Right atrium auricular region (tissue), 2 donors: ENCODE measurements at regions not wholly inside any gene's neighbourhood (a gene's known extent, or its start where the extent isn't known, plus 50 kb on each side); places are given as distances from the start of the nearest gene placed in this dataset.

ENCODE experiments used
- DNase-seq: peaks from one replicate; pipeline ENCODE4 v3.0.0-alpha.2; 2019; ENCODE audit warnings: low spot score
- H3K27ac ChIP-seq, 2 donors: fragments of 200-600 bp; sonication (generic); 1 replicate in 1 of 2; 2 replicates in 1 of 2; pipeline ENCODE4 v1.5.1; 2016 to 2019
- H3K27me3 ChIP-seq, 2 donors: fragments of 200-600 bp; sonication (generic); one replicate each; pipeline versions ENCODE4 v1.5.1 to v1.6.0; 2017 to 2019
- H3K36me3 ChIP-seq: fragments of 200-600 bp; sonication (generic); one replicate; pipeline ENCODE4 v1.5.1; 2016
- H3K4me1 ChIP-seq, 2 donors: fragments of 200-600 bp; sonication (generic); one replicate each; pipeline versions ENCODE4 v1.5.1 to v1.6.0; 2017 to 2019
- H3K4me3 ChIP-seq, 2 donors: fragments of 200-600 bp; sonication (generic); 1 replicate in 1 of 2; 2 replicates in 1 of 2; pipeline ENCODE4 v1.5.1; 2017 to 2019; ENCODE audit warnings: mild to moderate bottlenecking in 1 of 2, moderate library complexity in 1 of 2
- H3K9me3 ChIP-seq, 2 donors: fragments of 200-600 bp; sonication (generic); one replicate each; pipeline ENCODE4 v1.5.1; 2019
- TF ChIP-seq, protein P1 (sequence below), 2 donors: fragments of 200-600 bp; sonication (generic); IDR thresholded peaks; one replicate each; pipeline ENCODE4 v1.5.1; 2019; ENCODE audit warnings: antibody characterized with exemption in 2 of 2

DNA sequence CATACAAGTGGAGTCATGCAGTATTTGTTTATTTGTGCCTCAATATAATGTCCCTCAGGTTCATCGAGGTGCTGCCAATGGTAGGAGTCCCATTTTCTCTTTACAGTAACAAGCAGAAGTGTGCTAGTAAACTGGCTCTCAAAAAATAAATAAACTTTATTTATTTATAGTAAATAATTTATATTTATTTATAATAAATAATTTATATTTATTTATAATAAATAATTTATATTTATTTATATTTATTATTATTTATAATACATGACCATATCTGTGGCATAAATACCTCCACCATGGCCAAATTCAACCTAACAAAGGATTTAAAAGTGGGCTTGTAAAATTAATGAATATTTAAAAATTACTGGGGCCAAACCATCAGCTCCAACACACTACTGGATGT lies 464.9 kb upstream of the NWD2 start:
- Histone ChIP-seq H3K27me3 (no peaks in the 10 kb centered on the region), H3K9me3 (no peaks in the 10 kb centered on the region), H3K27ac (no peak overlapping the region), H3K36me3 (no peaks in the 10 kb centered on the region), H3K4me1 (no peaks in the 10 kb centered on the region), H3K4me3 (no peak overlapping the region)
- no peak for DNase-seq
- TF ChIP-seq, protein P1, sequence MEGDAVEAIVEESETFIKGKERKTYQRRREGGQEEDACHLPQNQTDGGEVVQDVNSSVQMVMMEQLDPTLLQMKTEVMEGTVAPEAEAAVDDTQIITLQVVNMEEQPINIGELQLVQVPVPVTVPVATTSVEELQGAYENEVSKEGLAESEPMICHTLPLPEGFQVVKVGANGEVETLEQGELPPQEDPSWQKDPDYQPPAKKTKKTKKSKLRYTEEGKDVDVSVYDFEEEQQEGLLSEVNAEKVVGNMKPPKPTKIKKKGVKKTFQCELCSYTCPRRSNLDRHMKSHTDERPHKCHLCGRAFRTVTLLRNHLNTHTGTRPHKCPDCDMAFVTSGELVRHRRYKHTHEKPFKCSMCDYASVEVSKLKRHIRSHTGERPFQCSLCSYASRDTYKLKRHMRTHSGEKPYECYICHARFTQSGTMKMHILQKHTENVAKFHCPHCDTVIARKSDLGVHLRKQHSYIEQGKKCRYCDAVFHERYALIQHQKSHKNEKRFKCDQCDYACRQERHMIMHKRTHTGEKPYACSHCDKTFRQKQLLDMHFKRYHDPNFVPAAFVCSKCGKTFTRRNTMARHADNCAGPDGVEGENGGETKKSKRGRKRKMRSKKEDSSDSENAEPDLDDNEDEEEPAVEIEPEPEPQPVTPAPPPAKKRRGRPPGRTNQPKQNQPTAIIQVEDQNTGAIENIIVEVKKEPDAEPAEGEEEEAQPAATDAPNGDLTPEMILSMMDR (IDR thresholded peaks at IDR 0.05) = no peak

- Histone ChIP-seq H3K9me3 (no peaks in the 10 kb centered on the region), H3K27ac (no peak overlapping the region), H3K36me3 (no peaks in the 10 kb centered on the region), H3K27me3 (no peaks in the 10 kb centered on the region), H3K4me3 (no peak overlapping the region), H3K4me1 (no peaks in the 10 kb centered on the region)
- TF ChIP-seq, protein P1 (IDR thresholded peaks at IDR 0.05) = no peak
- no peak for DNase-seq
Observed at GRCh38 chr4:36785973-36786372, 458.6 kb upstream of the NWD2 start.

DNA sequence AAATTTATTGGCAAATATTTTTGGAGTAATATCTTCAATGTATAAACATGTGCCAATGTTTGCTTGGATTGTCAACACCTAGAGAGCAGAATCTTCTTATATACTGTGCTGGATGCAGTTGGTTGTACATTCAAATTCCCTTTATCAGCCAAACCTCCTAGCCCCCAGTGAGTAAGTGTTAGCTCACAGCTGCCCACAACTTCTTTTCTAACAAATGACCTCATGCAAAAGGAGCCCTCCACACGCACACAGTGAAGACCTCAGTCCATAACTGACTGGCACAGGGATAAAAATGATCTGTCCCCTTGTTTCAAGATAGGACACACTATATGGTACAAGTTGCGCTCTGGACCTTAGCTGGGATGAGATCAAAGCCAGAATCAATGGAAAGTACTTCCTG lies 458.0 kb upstream of the NWD2 start:
- Histone ChIP-seq H3K27me3 (no peaks in the 10 kb centered on the region), H3K4me3 (no peak overlapping the region), H3K36me3 (no peaks in the 10 kb centered on the region), H3K9me3 (no peaks in the 10 kb centered on the region), H3K27ac (no peak overlapping the region), H3K4me1 (no peaks in the 10 kb centered on the region)
- DNase-seq = no peak
- TF ChIP-seq, protein P1 (IDR thresholded peaks at IDR 0.05) = no peak

GRCh38 chr4:36794716-36795115 lies 449.8 kb upstream of the NWD2 start:
- Histone ChIP-seq H3K4me1 (no peaks in the 10 kb centered on the region), H3K9me3 (no peaks in the 10 kb centered on the region), H3K27me3 (no peaks in the 10 kb centered on the region), H3K36me3 (no peaks in the 10 kb centered on the region), H3K27ac (no peak overlapping the region), H3K4me3 (no peak overlapping the region)
- TF ChIP-seq, protein P1 (IDR thresholded peaks at IDR 0.05) = no peak
- no peak for DNase-seq

GRCh38 chr4:36812149-36812548 lies 432.4 kb upstream of the NWD2 start:
- no peaks in the 10 kb centered on the region for H3K9me3 ChIP-seq
- H3K27me3 ChIP-seq = no peaks in the 10 kb centered on the region
- H3K4me3 ChIP-seq = no peak overlapping the region
- no peaks in the 10 kb centered on the region for H3K36me3 ChIP-seq
- DNase-seq = no peak
- no peaks in the 10 kb centered on the region for H3K4me1 ChIP-seq
- no peak overlapping the region for H3K27ac ChIP-seq
- TF ChIP-seq, protein P1 (IDR thresholded peaks at IDR 0.05) = no peak

DNA sequence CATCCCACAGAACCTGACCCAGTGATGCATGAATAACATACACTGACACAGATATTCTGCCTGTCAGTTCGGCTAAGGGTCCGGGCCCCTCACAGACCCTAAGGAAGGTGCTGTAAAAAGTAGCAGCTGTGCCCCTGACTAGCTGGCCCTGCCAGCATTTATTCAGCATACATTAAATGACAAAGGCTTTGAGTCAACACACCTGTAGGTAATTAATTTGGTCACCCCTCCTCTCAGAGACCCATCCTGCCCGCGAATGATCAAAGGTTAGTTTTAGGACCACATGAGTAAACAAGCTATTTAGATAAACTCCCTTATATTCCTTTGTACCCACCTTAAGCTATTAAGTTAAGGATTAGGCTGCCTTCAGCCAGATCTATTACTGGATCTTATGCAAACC lies 429.0 kb upstream of the NWD2 start:
- Histone ChIP-seq H3K9me3 (no peaks in the 10 kb centered on the region), H3K27ac (no peak overlapping the region), H3K4me3 (no peak overlapping the region), H3K27me3 (no peaks in the 10 kb centered on the region), H3K4me1 (no peaks in the 10 kb centered on the region), H3K36me3 (no peaks in the 10 kb centered on the region)
- TF ChIP-seq, protein P1 (IDR thresholded peaks at IDR 0.05) = no peak
- no peak for DNase-seq
